Ectodermal cell (in vitro differentiated cells): ENCODE measurements at regions not wholly inside any gene's neighbourhood (a gene's known extent, or its start where the extent isn't known, plus 50 kb on each side); places are given as distances from the start of the nearest gene placed in this dataset.

Experiments
- H3K27ac ChIP-seq: 2 replicates; pipeline ENCODE4 v1.7.0; 2013; ENCODE audit warnings: mild to moderate bottlenecking, low read depth, low read length; ENCODE audit not compliant: insufficient read depth, poor library complexity, severe bottlenecking
- H3K27me3 ChIP-seq: 2 replicates; pipeline ENCODE4 v1.7.0; 2013; ENCODE audit warnings: mild to moderate bottlenecking, low read length; ENCODE audit not compliant: insufficient read depth, control insufficient read depth, poor library complexity, severe bottlenecking
- H3K36me3 ChIP-seq: one replicate; pipeline ENCODE4 v1.7.0; 2013; ENCODE audit warnings: low read length; ENCODE audit not compliant: control insufficient read depth, insufficient read depth
- H3K4me1 ChIP-seq: one replicate; pipeline ENCODE4 v1.7.0; 2013; ENCODE audit warnings: low read length; ENCODE audit not compliant: control insufficient read depth, insufficient read depth
- H3K4me3 ChIP-seq: 2 replicates; pipeline ENCODE4 v1.7.0; 2013; ENCODE audit warnings: low read depth, low read length, control low read depth; ENCODE audit not compliant: insufficient read depth
- H3K9me3 ChIP-seq: 2 replicates; pipeline ENCODE4 v1.7.0; 2013; ENCODE audit warnings: mild to moderate bottlenecking, low read length, moderate library complexity; ENCODE audit not compliant: control insufficient read depth
- WGBS, 2 experiments: methylation state at CpG; one replicate each; pipeline ENCODE4 v1.1.7; 2013; ENCODE audit warnings: missing lambda C conversion rate in 2 of 2; 5-methylcytosine and 5-hydroxymethylcytosine counted together

GRCh38 chr12:69123311-69123710 lies 116.1 kb upstream of the CPSF6 start:
- H3K9me3 ChIP-seq, result no peaks in the 10 kb centered on the region
- H3K27me3 ChIP-seq, result no peaks in the 10 kb centered on the region
- H3K36me3 ChIP-seq, result no peaks in the 10 kb centered on the region
- H3K4me1 ChIP-seq, result peaks cover 4% of the 10 kb centered on the region
- whole genome bisulfite sequencing, 2 experiments, result 94 to 96% methylated on average over 3 of the region's 3 CpGs
- no peak overlapping the region for H3K27ac ChIP-seq
- no peak overlapping the region for H3K4me3 ChIP-seq

- Histone ChIP-seq H3K9me3 (no peaks in the 10 kb centered on the region), H3K4me3 (no peak overlapping the region), H3K27ac (no peak overlapping the region), H3K4me1 (peaks cover 5% of the 10 kb centered on the region), H3K36me3 (no peaks in the 10 kb centered on the region), H3K27me3 (no peaks in the 10 kb centered on the region)
- WGBS, 2 experiments, result 90 to 92% methylated on average over 8 of the region's 8 CpGs
These were observed 115.3 kb upstream of the CPSF6 start for GRCh38 chr12:69123919-69124638.

- 87 to 100% methylated on average over 1 of the region's 1 CpG for WGBS, 2 experiments
- Histone ChIP-seq H3K4me3 (no peak overlapping the region), H3K36me3 (no peaks in the 10 kb centered on the region), H3K27me3 (no peaks in the 10 kb centered on the region), H3K27ac (no peak overlapping the region), H3K4me1 (peaks cover 12% of the 10 kb centered on the region), H3K9me3 (no peaks in the 10 kb centered on the region)
These were observed 110.4 kb upstream of the CPSF6 start for GRCh38 chr12:69129017-69129416.

- Histone ChIP-seq H3K4me1 (peaks cover 12% of the 10 kb centered on the region), H3K27me3 (no peaks in the 10 kb centered on the region), H3K9me3 (no peaks in the 10 kb centered on the region), H3K36me3 (no peaks in the 10 kb centered on the region), H3K4me3 (no peak overlapping the region), H3K27ac (no peak overlapping the region)
- 74 to 76% methylated on average over 4 of the region's 4 CpGs for WGBS, 2 experiments
These were observed 109.8 kb upstream of the CPSF6 start for GRCh38 chr12:69129564-69129963.

- Histone ChIP-seq H3K27me3 (no peaks in the 10 kb centered on the region), H3K27ac (no peak overlapping the region), H3K4me3 (no peak overlapping the region), H3K36me3 (no peaks in the 10 kb centered on the region), H3K4me1 (peaks cover 12% of the 10 kb centered on the region), H3K9me3 (no peaks in the 10 kb centered on the region)
These were observed 109.3 kb upstream of the CPSF6 start for GRCh38 chr12:69130064-69130463.

GRCh38 chr12:69131077-69131476 lies 108.3 kb upstream of the CPSF6 start:
- H3K4me3 ChIP-seq, result no peak overlapping the region
- WGBS, 2 experiments, result 63 to 65% methylated on average over 1 of the region's 1 CpG
- H3K36me3 ChIP-seq, result no peaks in the 10 kb centered on the region
- no peaks in the 10 kb centered on the region for H3K9me3 ChIP-seq
- H3K27me3 ChIP-seq, result no peaks in the 10 kb centered on the region
- H3K4me1 ChIP-seq, result peaks cover 9% of the 10 kb centered on the region
- no peak overlapping the region for H3K27ac ChIP-seq

GRCh38 chr12:69136931-69137613 lies 102.3 kb upstream of the CPSF6 start:
- H3K27ac ChIP-seq, result no peak overlapping the region
- no peaks in the 10 kb centered on the region for H3K27me3 ChIP-seq
- WGBS, 2 experiments, result 89 to 94% methylated on average over 2 of the region's 2 CpGs
- no peaks in the 10 kb centered on the region for H3K36me3 ChIP-seq
- no peaks in the 10 kb centered on the region for H3K4me1 ChIP-seq
- no peak overlapping the region for H3K4me3 ChIP-seq
- H3K9me3 ChIP-seq, result no peaks in the 10 kb centered on the region

- Histone ChIP-seq H3K36me3 (no peaks in the 10 kb centered on the region), H3K9me3 (no peaks in the 10 kb centered on the region), H3K27ac (no peak overlapping the region), H3K4me1 (no peaks in the 10 kb centered on the region), H3K4me3 (no peak overlapping the region), H3K27me3 (no peaks in the 10 kb centered on the region)
- 43 to 54% methylated on average over 1 of the region's 2 CpGs for WGBS, 2 experiments
These were observed 98.3 kb upstream of the CPSF6 start for GRCh38 chr12:69141074-69141473.

GRCh38 chr12:69149270-69149669 lies 90.1 kb upstream of the CPSF6 start:
- H3K4me3 ChIP-seq, result no peak overlapping the region
- no peaks in the 10 kb centered on the region for H3K4me1 ChIP-seq
- no peak overlapping the region for H3K27ac ChIP-seq
- no peaks in the 10 kb centered on the region for H3K27me3 ChIP-seq
- H3K9me3 ChIP-seq, result no peaks in the 10 kb centered on the region
- 91 to 92% methylated on average over 2 of the region's 2 CpGs for WGBS, 2 experiments
- no peaks in the 10 kb centered on the region for H3K36me3 ChIP-seq

GRCh38 chr12:69150083-69150795 lies 89.1 kb upstream of the CPSF6 start:
- no peak overlapping the region for H3K4me3 ChIP-seq
- no peak overlapping the region for H3K27ac ChIP-seq
- WGBS, 2 experiments, result 97 to 100% methylated on average over 3 to 4 of the region's 4 CpGs
- H3K36me3 ChIP-seq, result no peaks in the 10 kb centered on the region
- no peaks in the 10 kb centered on the region for H3K27me3 ChIP-seq
- no peaks in the 10 kb centered on the region for H3K9me3 ChIP-seq
- no peaks in the 10 kb centered on the region for H3K4me1 ChIP-seq
